ENCODE measurements at regions not wholly inside any gene's neighbourhood (a gene's known extent, or its start where the extent isn't known, plus 50 kb on each side); places are given as distances from the start of the nearest gene placed in this dataset.

- TF ChIP-seq CTCF (IDR thresholded peaks at IDR 0.05) (no peak), EP300 (IDR thresholded peaks at IDR 0.05; ENCODE audit: low read depth) (no peak), POLR2A (IDR thresholded peaks at IDR 0.05) (no peak)
Observed at GRCh38 chr2:152874955-152875354, 156.5 kb downstream of the ARL6IP6 start.
